ENCODE measurements at regions not wholly inside any gene's neighbourhood (a gene's known extent, or its start where the extent isn't known, plus 50 kb on each side); places are given as distances from the start of the nearest gene placed in this dataset.

GRCh38 chr11:133699071-133699470 is 146.2 kb downstream of the SPATA19 start:
- Histone ChIP-seq H3K9me3 (replicated peaks; ENCODE audit: control insufficient read depth, insufficient read depth, low read depth, low read length) (no peaks in the 10 kb centered on the region), H3K27ac (ENCODE audit: extremely low read depth, low read depth, low read length) (no peak overlapping the region), H3K9me1 (ENCODE audit: control insufficient read depth, insufficient read depth, low read length) (no peaks in the 10 kb centered on the region), H3K9ac (ENCODE audit: insufficient read depth in 1 of 2, low read depth in 2 of 2, low read length in 2 of 2) (no peak overlapping the region), H4K20me1 (replicated peaks; ENCODE audit: control insufficient read depth, insufficient read depth, low read length) (no peaks in the 10 kb centered on the region), H3K79me2 (ENCODE audit: control insufficient read depth, insufficient read depth, low read length) (no peaks in the 10 kb centered on the region), H3K27me3 (ENCODE audit: control insufficient read depth in 2 of 2, insufficient read depth in 2 of 2, low read length in 2 of 2) (no peaks in the 10 kb centered on the region), H3K4me3 (no peak overlapping the region), H3K36me3 (ENCODE audit: control insufficient read depth, insufficient read depth, low read length) (no peaks in the 10 kb centered on the region), H2AFZ (ENCODE audit: low read depth, low read length) (no peak overlapping the region), H3K4me1 (replicated peaks in 1 of 2; ENCODE audit: control insufficient read depth in 2 of 2, insufficient read depth in 2 of 2, low read length in 2 of 2) (no peaks in the 10 kb centered on the region), H3K4me2 (ENCODE audit: insufficient read depth, low read length) (no peak overlapping the region)
- 0% methylated on average over 5 of the region's 5 CpGs for WGBS (ENCODE audit: insufficient coverage, low coverage, missing lambda C conversion rate)
- ChIA-PET CTCF (ENCODE audit: low intra/inter-chr PET ratio) (no interaction called here), POLR2A (no interaction called here)
- in situ Hi-C loops (cut with MboI) (no loop called here), intact Hi-C loops (cut with micrococcal nuclease) (no loop called here)
- ATAC-seq (no peak), FAIRE-seq (no peak), DNase-seq (ENCODE audit: extremely low read depth in 1 of 4, low spot score in 3 of 4) (no peak)
- TF ChIP-seq SETDB1 (IDR thresholded peaks at IDR 0.05; ENCODE audit: low read length) = no peak
- no peak for TF ChIP-seq FOXM1 (IDR thresholded peaks at IDR 0.05; ENCODE audit: low read depth)
- no peak for TF ChIP-seq FOXM1 (CRISPR knock-in tag; IDR thresholded peaks at IDR 0.05; ENCODE audit: low read depth)
- TF ChIP-seq ZBTB11 (CRISPR knock-in tag; IDR thresholded peaks at IDR 0.05) = no peak
- TF ChIP-seq E2F3 (CRISPR knock-in tag; IDR thresholded peaks at IDR 0.05) = no peak
- no peak for TF ChIP-seq SREBF1 (IDR thresholded peaks at IDR 0.05; ENCODE audit: borderline replicate concordance, low read depth, low read length)
- no peak for TF ChIP-seq TAF15 (IDR thresholded peaks at IDR 0.05; ENCODE audit: low read depth, low read length)
- TF ChIP-seq ZNF347 (CRISPR knock-in tag; IDR thresholded peaks at IDR 0.05; ENCODE audit: low read depth) = no peak
- TF ChIP-seq SUPT5H (IDR thresholded peaks at IDR 0.05) = no peak
- no peak for TF ChIP-seq L3MBTL2 (IDR thresholded peaks at IDR 0.05)
- no TSS peak for BruUV-seq (replicated peaks)
